ENCODE measurements at regions not wholly inside any gene's neighbourhood (a gene's known extent, or its start where the extent isn't known, plus 50 kb on each side); places are given as distances from the start of the nearest gene placed in this dataset.
"Not testable (repeated sequence)": the region's sequence is repeated elsewhere in the genome, so short reads cannot be mapped to it uniquely, and the experiment has no call there.

DNA sequence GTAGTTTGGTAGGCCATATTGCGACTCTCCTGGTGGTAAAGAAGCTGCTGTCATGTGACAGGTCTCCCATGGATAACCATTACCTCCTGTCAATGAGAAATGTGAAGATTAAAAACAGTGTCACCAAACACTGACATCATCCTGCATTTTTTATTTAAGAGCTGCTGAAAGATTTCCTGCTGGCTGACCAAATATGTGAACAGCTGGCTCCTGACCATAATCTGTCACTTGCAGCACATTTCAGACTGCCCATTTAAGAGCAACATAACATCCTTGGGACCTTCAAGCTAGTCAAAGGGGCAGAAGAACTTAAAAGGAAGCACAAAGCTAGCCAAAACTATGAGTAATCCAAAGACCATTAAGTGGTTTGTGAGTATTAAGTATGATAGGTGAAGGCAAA lies 288.0 kb downstream of the IZUMO3 start:
- Histone ChIP-seq H3K4me3 (ENCODE audit: low read length) (no peak overlapping the region), H3K36me3 (ENCODE audit: control insufficient read depth, insufficient read depth, low read length) (no peaks in the 10 kb centered on the region), H3K27ac (ENCODE audit: low read length) (no peak overlapping the region), H3K9me3 (replicated peaks; ENCODE audit: control insufficient read depth, low read depth, low read length) (no peaks in the 10 kb centered on the region), H3K4me1 (ENCODE audit: control insufficient read depth, insufficient read depth, low read length) (no peaks in the 10 kb centered on the region), H3K27me3 (ENCODE audit: control insufficient read depth, insufficient read depth, low read length) (no peaks in the 10 kb centered on the region)
- peak; percentile 42 for DNase-seq
- WGBS (ENCODE audit: insufficient coverage) = no CpG with 5 or more reads among the region's 1 CpG

DNA sequence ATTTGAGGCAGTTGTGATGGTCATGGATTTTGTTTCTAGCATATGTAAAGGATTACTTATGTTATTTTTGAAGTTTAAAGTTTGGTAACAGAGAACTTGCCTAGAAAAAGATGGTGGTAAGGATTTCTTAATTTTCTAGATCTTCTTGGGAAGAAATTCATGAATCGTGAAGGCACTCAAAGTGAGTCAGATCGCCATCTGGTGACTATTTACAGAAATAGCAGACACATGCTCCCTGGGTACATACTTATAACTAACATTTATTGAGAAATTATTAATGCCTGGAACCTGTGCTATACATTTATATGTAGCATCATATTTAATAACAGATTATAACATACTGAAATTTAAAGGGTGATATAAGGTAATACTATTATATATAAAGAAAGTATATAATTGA lies 299.7 kb downstream of the IZUMO3 start:
- no peaks in the 10 kb centered on the region for H3K9me3 ChIP-seq (replicated peaks; ENCODE audit: control insufficient read depth, low read depth, low read length)
- DNase-seq = no peak
- no peak overlapping the region for H3K27ac ChIP-seq (ENCODE audit: low read length)
- H3K27me3 ChIP-seq (ENCODE audit: control insufficient read depth, insufficient read depth, low read length) = no peaks in the 10 kb centered on the region
- no peak overlapping the region for H3K4me3 ChIP-seq (ENCODE audit: low read length)
- WGBS (ENCODE audit: insufficient coverage) = no CpG with 5 or more reads among the region's 2 CpGs
- no peaks in the 10 kb centered on the region for H3K4me1 ChIP-seq (ENCODE audit: control insufficient read depth, insufficient read depth, low read length)
- no peaks in the 10 kb centered on the region for H3K36me3 ChIP-seq (ENCODE audit: control insufficient read depth, insufficient read depth, low read length)

DNA sequence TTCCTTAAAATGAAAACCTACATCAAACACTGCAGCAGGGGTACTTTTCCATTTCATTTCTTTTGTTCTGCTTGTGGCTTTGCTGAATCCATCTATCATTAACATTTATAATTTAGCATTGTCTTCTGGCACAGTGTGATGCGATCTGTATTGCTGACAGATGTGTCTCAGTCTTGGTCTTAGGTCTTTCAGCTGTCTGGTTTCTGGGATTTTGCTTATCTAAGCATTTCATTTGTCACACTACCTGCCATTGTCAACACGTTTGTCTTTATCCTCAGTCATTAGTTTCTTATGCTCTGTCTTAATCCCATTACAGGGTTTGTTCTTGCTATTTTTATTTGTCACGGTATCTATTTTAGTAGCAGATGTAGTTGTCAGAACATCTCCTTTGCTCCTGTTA lies 303.1 kb downstream of the IZUMO3 start:
- Histone ChIP-seq H3K36me3 (ENCODE audit: control insufficient read depth, insufficient read depth, low read length) (no peaks in the 10 kb centered on the region), H3K4me3 (ENCODE audit: low read length) (no peak overlapping the region), H3K4me1 (ENCODE audit: control insufficient read depth, insufficient read depth, low read length) (no peaks in the 10 kb centered on the region), H3K27me3 (ENCODE audit: control insufficient read depth, insufficient read depth, low read length) (no peaks in the 10 kb centered on the region), H3K27ac (ENCODE audit: low read length) (no peak overlapping the region), H3K9me3 (replicated peaks; ENCODE audit: control insufficient read depth, low read depth, low read length) (no peaks in the 10 kb centered on the region)
- 80% methylated on average over 1 of the region's 3 CpGs for WGBS (ENCODE audit: insufficient coverage)
- DNase-seq = no peak

DNA sequence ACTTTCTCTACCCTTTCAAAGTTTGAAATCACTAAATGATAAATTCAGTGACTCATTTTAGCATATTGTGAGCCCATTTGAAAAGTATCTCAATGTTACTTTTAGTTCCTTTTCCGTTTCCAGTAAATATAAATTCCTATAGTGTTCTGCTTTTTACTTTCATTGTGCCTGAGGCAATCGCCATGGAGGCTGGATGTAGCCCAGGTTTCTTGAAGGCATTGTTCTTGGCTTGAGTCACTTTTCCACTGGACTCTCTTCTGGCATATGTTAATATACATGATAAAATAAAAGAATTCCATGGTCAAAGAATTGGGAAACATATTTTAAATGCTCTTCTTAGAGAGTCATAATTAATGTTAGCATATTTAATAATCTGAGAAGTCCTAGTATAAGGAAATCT lies 327.0 kb downstream of the IZUMO3 start:
- DNase-seq = peak; percentile 1
- Histone ChIP-seq H3K36me3 (ENCODE audit: control insufficient read depth, insufficient read depth, low read length) (no peaks in the 10 kb centered on the region), H3K27me3 (ENCODE audit: control insufficient read depth, insufficient read depth, low read length) (no peaks in the 10 kb centered on the region), H3K4me1 (ENCODE audit: control insufficient read depth, insufficient read depth, low read length) (no peaks in the 10 kb centered on the region), H3K27ac (ENCODE audit: low read length) (no peak overlapping the region), H3K9me3 (replicated peaks; ENCODE audit: control insufficient read depth, low read depth, low read length) (no peaks in the 10 kb centered on the region), H3K4me3 (ENCODE audit: low read length) (no peak overlapping the region)
- WGBS (ENCODE audit: insufficient coverage) = no CpG with 5 or more reads among the region's 2 CpGs

DNA sequence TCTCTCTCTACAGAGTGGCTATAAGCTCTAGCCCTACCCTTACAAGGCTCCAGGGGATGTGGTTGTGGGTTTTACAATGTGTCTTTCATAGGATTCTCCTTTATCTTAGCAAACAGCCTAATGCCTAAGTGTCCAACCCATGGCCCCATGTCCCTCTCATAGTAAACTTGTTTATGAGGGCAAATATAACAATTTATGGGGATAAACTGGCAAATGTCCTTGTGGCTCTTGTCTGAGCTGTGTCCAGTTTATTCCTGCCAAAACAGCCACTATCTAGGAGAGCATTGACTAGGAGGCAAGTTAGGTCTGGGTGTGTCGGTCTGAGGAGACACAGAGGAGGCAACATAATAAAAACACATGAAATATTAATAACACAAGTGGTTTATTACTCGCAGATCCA lies 335.1 kb downstream of the IZUMO3 start:
- WGBS (ENCODE audit: insufficient coverage) = 80% methylated on average over 1 of the region's 2 CpGs
- H3K9me3 ChIP-seq (replicated peaks; ENCODE audit: control insufficient read depth, low read depth, low read length) = no peaks in the 10 kb centered on the region

DNA sequence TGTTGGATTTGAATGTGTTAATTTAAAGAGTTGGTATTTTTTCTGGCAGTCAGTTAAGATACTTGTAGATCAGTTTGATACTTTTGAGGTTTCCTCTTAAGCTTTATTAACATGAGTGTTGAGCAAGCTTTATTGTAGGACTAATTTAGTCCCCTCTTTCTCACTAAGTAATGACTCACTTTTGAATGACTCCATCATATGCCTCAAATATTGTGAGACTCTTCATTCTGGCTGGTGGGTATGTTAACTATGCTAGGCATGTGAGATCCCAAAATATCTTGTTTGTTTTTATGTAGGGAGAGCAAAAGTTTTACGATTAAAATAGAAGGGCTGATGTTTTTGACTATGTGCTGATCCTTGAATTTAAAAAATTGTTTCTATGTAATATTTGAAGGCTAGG lies 355.7 kb downstream of the IZUMO3 start:
- H3K27ac ChIP-seq (ENCODE audit: low read length) = no peak overlapping the region
- no peaks in the 10 kb centered on the region for H3K36me3 ChIP-seq (ENCODE audit: control insufficient read depth, insufficient read depth, low read length)
- no peaks in the 10 kb centered on the region for H3K4me1 ChIP-seq (ENCODE audit: control insufficient read depth, insufficient read depth, low read length)
- WGBS (ENCODE audit: insufficient coverage) = 100% methylated on average over 1 of the region's 1 CpG
- H3K4me3 ChIP-seq (ENCODE audit: low read length) = no peak overlapping the region
- DNase-seq = no peak
- H3K9me3 ChIP-seq (replicated peaks; ENCODE audit: control insufficient read depth, low read depth, low read length) = peaks cover 4% of the 10 kb centered on the region
- no peaks in the 10 kb centered on the region for H3K27me3 ChIP-seq (ENCODE audit: control insufficient read depth, insufficient read depth, low read length)

More for the DNA sequence above, 335.1 kb downstream of the IZUMO3 start:
- DNase-seq = no peak
- no peak overlapping the region for H3K4me3 ChIP-seq (ENCODE audit: low read length)
- no peak overlapping the region for H3K27ac ChIP-seq (ENCODE audit: low read length)
- no peaks in the 10 kb centered on the region for H3K36me3 ChIP-seq (ENCODE audit: control insufficient read depth, insufficient read depth, low read length)
- H3K4me1 ChIP-seq (ENCODE audit: control insufficient read depth, insufficient read depth, low read length) = no peaks in the 10 kb centered on the region
- no peaks in the 10 kb centered on the region for H3K27me3 ChIP-seq (ENCODE audit: control insufficient read depth, insufficient read depth, low read length)

DNA sequence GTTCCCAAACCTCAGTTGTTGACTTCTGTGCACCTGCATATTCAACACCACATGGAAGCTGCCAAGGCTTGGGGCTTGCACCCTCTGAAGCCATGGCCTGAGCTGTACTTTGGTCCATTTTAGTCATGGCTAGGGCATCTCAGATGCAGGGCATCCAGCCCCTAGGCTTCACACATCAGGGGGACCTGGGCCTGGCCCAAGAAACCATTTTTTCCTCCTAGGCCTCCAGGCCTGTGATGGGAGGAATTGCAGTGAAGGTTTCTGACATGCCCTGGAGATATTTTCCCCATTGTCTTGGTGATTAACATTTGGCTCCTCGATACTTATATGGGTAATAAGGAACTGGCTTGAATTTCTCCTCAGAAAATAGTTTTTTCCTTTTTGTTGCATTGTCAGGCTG lies 354.5 kb upstream of the ELAVL2 start:
- H3K4me1 ChIP-seq (ENCODE audit: control insufficient read depth, insufficient read depth, low read length); H3K27me3 ChIP-seq (ENCODE audit: control insufficient read depth, insufficient read depth, low read length); H3K36me3 ChIP-seq (ENCODE audit: control insufficient read depth, insufficient read depth, low read length); DNase-seq; H3K27ac ChIP-seq (ENCODE audit: low read length); H3K4me3 ChIP-seq (ENCODE audit: low read length): not testable (repeated sequence)
- peaks cover 18% of the 10 kb centered on the region for H3K9me3 ChIP-seq (replicated peaks; ENCODE audit: control insufficient read depth, low read depth, low read length)
- no CpG with 5 or more reads among the region's 1 CpG for WGBS (ENCODE audit: insufficient coverage)

DNA sequence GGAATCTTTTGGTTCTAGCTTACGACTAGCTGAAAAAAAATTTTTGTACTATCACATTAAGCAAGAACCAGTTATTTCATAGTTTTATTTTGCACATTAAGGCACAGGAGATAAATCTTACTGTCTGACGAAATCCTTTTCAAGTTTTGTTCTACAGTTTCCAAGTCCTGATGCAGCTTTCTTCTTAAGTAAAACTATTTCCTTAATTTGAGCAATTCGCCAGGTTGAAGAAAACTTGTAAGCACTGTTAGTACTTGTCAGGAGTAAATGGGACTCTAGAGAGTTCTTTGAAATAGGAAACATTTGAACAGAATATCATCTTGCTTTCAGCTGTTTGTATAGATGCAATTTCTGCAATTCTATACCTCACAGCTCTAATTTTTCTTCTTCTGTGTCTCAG lies 318.8 kb upstream of the ELAVL2 start:
- H3K27ac ChIP-seq (ENCODE audit: low read length) = no peak overlapping the region
- H3K27me3 ChIP-seq (ENCODE audit: control insufficient read depth, insufficient read depth, low read length) = no peaks in the 10 kb centered on the region
- WGBS (ENCODE audit: insufficient coverage) = no CpG with 5 or more reads among the region's 3 CpGs
- no peaks in the 10 kb centered on the region for H3K9me3 ChIP-seq (replicated peaks; ENCODE audit: control insufficient read depth, low read depth, low read length)
- DNase-seq = peak; percentile 78
- H3K4me1 ChIP-seq (ENCODE audit: control insufficient read depth, insufficient read depth, low read length) = no peaks in the 10 kb centered on the region
- no peak overlapping the region for H3K4me3 ChIP-seq (ENCODE audit: low read length)
- H3K36me3 ChIP-seq (ENCODE audit: control insufficient read depth, insufficient read depth, low read length) = no peaks in the 10 kb centered on the region

DNA sequence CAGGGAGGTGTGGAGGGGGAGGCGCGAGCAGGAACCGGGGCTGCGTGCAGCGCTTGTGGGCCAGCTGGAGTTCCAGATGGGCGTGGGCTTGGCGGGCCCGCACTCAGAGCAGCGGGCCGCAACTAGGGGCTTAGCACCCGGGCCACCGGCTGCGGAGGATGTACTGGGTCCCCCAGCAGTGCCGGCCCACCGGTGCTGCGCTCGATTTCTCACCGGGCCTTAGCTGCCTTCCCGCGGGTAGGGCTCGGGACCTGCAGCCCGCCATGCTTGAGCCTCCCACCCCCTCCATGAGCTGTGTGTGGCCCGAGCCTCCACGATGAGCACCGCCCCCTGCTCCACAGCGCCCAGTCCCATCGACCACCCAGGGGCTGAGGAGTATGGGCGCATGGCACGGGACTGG lies 309.0 kb upstream of the ELAVL2 start:
- H3K4me1 ChIP-seq (ENCODE audit: control insufficient read depth, insufficient read depth, low read length); H3K9me3 ChIP-seq (replicated peaks; ENCODE audit: control insufficient read depth, low read depth, low read length); H3K27ac ChIP-seq (ENCODE audit: low read length); DNase-seq; H3K4me3 ChIP-seq (ENCODE audit: low read length); H3K27me3 ChIP-seq (ENCODE audit: control insufficient read depth, insufficient read depth, low read length); H3K36me3 ChIP-seq (ENCODE audit: control insufficient read depth, insufficient read depth, low read length): not testable (repeated sequence)
- 99% methylated on average over 22 of the region's 29 CpGs for WGBS (ENCODE audit: insufficient coverage)

DNA sequence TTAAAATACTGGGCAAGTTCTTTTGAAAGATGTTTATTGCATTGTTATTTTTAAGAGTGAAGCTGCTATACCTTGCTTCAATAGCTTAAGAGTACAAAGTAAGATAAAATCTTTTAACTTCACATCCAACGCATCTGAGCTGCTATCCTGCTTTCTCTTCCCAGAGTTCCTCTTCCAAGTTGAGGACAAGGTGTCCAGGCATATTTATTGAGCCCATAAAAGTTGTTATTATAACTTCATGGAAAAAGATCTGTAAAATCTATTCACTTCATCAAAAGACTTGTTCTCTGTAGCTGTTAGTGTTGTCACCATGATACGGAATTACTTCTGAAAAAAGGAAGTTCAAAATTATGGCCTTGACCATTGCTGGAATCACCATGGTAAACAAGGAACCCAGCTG lies 306.2 kb upstream of the ELAVL2 start:
- Histone ChIP-seq H3K27me3 (ENCODE audit: control insufficient read depth, insufficient read depth, low read length) (no peaks in the 10 kb centered on the region), H3K4me1 (ENCODE audit: control insufficient read depth, insufficient read depth, low read length) (no peaks in the 10 kb centered on the region), H3K27ac (ENCODE audit: low read length) (no peak overlapping the region), H3K9me3 (replicated peaks; ENCODE audit: control insufficient read depth, low read depth, low read length) (no peaks in the 10 kb centered on the region), H3K4me3 (ENCODE audit: low read length) (no peak overlapping the region), H3K36me3 (ENCODE audit: control insufficient read depth, insufficient read depth, low read length) (no peaks in the 10 kb centered on the region)
- no peak for DNase-seq
- WGBS (ENCODE audit: insufficient coverage) = no CpG with 5 or more reads among the region's 2 CpGs

DNA sequence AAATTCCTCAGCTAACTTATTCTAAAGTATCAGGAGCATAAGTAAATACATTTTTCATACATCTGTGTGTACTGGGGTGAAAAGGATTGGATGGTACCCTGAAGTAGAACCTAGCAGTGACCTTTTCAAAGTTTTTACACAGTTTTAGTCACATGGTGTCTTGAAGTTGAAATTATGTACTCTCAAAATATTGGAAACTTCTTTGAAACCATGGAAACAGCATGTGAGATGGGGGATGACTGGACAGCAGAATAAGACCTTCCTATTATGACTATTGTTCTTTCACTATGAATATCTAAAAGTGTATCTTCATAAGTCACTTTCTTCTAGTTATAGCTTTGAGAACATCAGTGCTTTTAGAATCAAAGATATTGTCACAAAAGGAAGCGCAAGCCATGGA lies 301.5 kb upstream of the ELAVL2 start:
- no peaks in the 10 kb centered on the region for H3K4me1 ChIP-seq (ENCODE audit: control insufficient read depth, insufficient read depth, low read length)
- WGBS (ENCODE audit: insufficient coverage) = no CpG with 5 or more reads among the region's 1 CpG
- no peaks in the 10 kb centered on the region for H3K9me3 ChIP-seq (replicated peaks; ENCODE audit: control insufficient read depth, low read depth, low read length)
- peak; percentile 21 for DNase-seq
- H3K36me3 ChIP-seq (ENCODE audit: control insufficient read depth, insufficient read depth, low read length) = no peaks in the 10 kb centered on the region
- H3K27ac ChIP-seq (ENCODE audit: low read length) = no peak overlapping the region
- no peaks in the 10 kb centered on the region for H3K27me3 ChIP-seq (ENCODE audit: control insufficient read depth, insufficient read depth, low read length)
- no peak overlapping the region for H3K4me3 ChIP-seq (ENCODE audit: low read length)

All from muscle of leg (tissue), 3 donors.